ENCODE measurements at regions not wholly inside any gene's neighbourhood (a gene's known extent, or its start where the extent isn't known, plus 50 kb on each side); places are given as distances from the start of the nearest gene placed in this dataset.

DNA sequence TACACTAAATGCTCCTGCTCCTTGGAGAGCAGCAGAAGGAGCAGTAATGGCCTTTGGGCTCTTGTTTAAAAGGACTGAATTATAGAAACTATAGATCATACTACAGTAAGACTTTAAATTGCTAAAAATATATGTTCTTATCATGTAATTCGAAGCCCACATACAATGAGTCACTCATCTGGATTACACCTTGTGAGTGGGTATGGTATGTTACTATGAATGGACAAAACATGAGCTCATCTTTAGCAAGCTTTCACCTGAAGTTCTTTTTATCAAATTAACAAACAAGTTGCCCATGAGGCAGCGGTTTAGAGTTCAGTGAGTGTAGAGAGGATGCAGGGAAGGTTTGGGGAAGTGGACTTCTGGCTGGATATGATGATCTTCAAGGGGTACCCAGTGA lies 114.4 kb upstream of the CCN2 start:
- H3K36me3 Mint-ChIP-seq: no peaks in the 10 kb centered on the region
- TF ChIP-seq, protein P1, sequence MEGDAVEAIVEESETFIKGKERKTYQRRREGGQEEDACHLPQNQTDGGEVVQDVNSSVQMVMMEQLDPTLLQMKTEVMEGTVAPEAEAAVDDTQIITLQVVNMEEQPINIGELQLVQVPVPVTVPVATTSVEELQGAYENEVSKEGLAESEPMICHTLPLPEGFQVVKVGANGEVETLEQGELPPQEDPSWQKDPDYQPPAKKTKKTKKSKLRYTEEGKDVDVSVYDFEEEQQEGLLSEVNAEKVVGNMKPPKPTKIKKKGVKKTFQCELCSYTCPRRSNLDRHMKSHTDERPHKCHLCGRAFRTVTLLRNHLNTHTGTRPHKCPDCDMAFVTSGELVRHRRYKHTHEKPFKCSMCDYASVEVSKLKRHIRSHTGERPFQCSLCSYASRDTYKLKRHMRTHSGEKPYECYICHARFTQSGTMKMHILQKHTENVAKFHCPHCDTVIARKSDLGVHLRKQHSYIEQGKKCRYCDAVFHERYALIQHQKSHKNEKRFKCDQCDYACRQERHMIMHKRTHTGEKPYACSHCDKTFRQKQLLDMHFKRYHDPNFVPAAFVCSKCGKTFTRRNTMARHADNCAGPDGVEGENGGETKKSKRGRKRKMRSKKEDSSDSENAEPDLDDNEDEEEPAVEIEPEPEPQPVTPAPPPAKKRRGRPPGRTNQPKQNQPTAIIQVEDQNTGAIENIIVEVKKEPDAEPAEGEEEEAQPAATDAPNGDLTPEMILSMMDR (conservative IDR thresholded peaks at IDR 0.05): no peak
- no peak overlapping the region for H3K27ac Mint-ChIP-seq
- H3K9me3 Mint-ChIP-seq: peaks cover 12% of the 10 kb centered on the region
- no peak for DNase-seq (ENCODE audit: extremely low spot score, unreplicated experiment)
- H3K4me3 Mint-ChIP-seq: no peak overlapping the region
- no peaks in the 10 kb centered on the region for H3K27me3 Mint-ChIP-seq
- peaks cover 17% of the 10 kb centered on the region for H3K4me1 Mint-ChIP-seq (ENCODE audit: unreplicated experiment)

DNA sequence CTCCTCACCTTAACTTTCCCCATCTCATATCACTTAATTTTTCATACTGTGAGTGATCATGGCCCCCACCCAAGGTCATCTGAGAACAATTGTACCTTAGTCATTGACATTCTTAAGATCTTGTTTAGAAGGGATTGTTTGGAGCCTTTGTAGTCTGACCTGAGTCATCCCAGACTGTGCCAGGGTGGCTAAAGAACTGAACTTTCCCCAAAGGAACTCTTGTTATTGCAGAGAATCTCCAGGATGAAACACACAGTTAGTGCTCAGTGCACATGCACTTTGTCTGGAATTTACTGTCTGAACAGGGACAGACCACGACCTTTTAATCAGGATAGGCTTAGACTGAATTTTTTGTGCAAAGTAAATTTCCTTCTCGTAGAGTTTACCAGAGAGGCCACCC lies 112.6 kb upstream of the CCN2 start:
- TF ChIP-seq, protein P1 (conservative IDR thresholded peaks at IDR 0.05): no peak
- H3K4me1 Mint-ChIP-seq (ENCODE audit: unreplicated experiment): peaks cover 17% of the 10 kb centered on the region
- peaks cover 12% of the 10 kb centered on the region for H3K9me3 Mint-ChIP-seq
- no peaks in the 10 kb centered on the region for H3K27me3 Mint-ChIP-seq
- H3K27ac Mint-ChIP-seq: no peak overlapping the region
- no peaks in the 10 kb centered on the region for H3K36me3 Mint-ChIP-seq
- H3K4me3 Mint-ChIP-seq: no peak overlapping the region
- no peak for DNase-seq (ENCODE audit: extremely low spot score, unreplicated experiment)

DNA sequence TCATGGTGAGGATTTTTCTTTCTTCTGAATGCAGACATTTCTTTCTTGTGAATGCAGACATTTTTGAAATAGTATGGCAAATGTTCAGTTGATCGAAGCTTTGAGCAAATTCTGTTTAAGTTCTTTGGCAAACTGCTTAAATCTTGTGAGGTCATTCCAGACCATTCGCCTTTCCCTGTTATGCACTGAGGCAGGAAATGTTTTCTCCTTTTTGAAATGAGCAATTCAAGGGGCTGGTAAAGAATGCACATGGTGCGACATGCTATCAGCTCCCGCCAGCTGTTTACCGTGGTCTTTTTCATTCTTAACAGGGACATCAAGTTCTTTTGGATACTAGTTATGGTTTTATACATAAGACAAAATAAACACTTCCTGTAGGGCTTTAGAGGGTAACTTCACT lies 112.0 kb upstream of the CCN2 start:
- Mint-ChIP-seq H3K4me1 (ENCODE audit: unreplicated experiment) (peaks cover 17% of the 10 kb centered on the region), H3K27me3 (no peaks in the 10 kb centered on the region), H3K9me3 (peaks cover 12% of the 10 kb centered on the region), H3K36me3 (no peaks in the 10 kb centered on the region), H3K27ac (no peak overlapping the region), H3K4me3 (no peak overlapping the region)
- no peak for DNase-seq (ENCODE audit: extremely low spot score, unreplicated experiment)
- TF ChIP-seq, protein P1 (conservative IDR thresholded peaks at IDR 0.05): no peak

DNA sequence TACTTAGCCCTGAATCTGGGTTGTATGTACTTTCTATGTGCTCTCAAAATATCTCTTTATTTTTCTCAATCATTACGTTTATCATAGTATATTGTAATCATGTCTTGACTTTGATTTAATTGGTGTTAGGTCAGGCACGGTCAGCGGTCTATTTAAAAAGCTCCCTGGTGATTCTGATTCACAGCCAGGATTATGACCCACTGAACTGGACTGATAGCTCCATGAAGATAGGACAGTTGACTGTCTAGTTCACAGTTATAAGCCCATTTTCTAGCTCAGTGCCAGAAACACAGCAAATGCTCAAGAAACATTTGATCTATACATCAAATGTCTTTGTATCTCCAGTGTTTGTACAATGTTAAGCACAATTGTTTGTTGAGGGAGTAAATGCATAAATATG lies 111.5 kb upstream of the CCN2 start:
- H3K36me3 Mint-ChIP-seq: no peaks in the 10 kb centered on the region
- TF ChIP-seq, protein P1 (conservative IDR thresholded peaks at IDR 0.05): no peak
- H3K4me1 Mint-ChIP-seq (ENCODE audit: unreplicated experiment): peaks cover 17% of the 10 kb centered on the region
- H3K27ac Mint-ChIP-seq: no peak overlapping the region
- no peaks in the 10 kb centered on the region for H3K27me3 Mint-ChIP-seq
- H3K4me3 Mint-ChIP-seq: no peak overlapping the region
- DNase-seq (ENCODE audit: extremely low spot score, unreplicated experiment): no peak
- H3K9me3 Mint-ChIP-seq: peaks cover 12% of the 10 kb centered on the region

DNA sequence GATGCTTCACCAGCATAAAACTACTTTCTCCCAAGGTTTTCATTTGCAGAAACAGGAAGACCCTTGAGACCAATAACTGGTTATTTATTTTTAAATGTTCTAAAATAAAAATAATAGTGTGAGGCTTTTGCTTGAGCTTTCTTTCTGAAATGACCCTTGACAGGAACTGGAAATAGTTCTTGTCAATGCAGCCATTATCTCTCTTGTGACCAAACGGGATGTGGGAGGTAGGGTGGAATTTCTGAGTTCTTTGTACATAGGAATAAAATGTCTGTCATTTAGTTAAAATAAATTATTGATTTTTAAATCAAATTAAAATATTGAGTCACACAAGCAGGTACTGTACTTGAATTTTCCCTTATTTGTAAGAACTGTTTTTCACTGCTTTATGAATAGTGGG lies 110.2 kb upstream of the CCN2 start:
- Mint-ChIP-seq H3K4me3 (no peak overlapping the region), H3K36me3 (no peaks in the 10 kb centered on the region), H3K9me3 (peaks cover 19% of the 10 kb centered on the region), H3K27me3 (no peaks in the 10 kb centered on the region), H3K27ac (no peak overlapping the region), H3K4me1 (ENCODE audit: unreplicated experiment) (peaks cover 14% of the 10 kb centered on the region)
- TF ChIP-seq, protein P1 (conservative IDR thresholded peaks at IDR 0.05): no peak
- DNase-seq (ENCODE audit: extremely low spot score, unreplicated experiment): no peak

DNA sequence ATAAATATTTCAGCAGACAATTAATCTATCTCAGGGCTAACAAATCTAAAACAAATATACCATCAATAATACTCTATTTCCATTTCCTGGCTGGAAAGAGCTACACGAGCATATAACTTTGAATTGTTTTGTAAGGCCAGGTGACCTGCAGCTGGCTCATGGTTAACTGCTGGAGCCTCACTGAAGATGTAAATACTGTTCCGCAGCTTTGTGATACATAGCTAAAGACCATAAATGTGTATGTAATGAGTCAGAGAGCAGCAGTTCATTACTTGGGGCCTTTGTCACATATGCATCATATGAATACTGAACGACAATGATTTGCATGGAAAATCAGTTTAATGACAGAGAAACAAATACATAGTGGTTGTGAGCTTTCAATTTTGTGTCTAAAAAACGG lies 109.4 kb upstream of the CCN2 start:
- TF ChIP-seq, protein P1 (conservative IDR thresholded peaks at IDR 0.05): no peak
- Mint-ChIP-seq H3K4me3 (no peak overlapping the region), H3K4me1 (ENCODE audit: unreplicated experiment) (peaks cover 14% of the 10 kb centered on the region), H3K27me3 (no peaks in the 10 kb centered on the region), H3K27ac (no peak overlapping the region), H3K9me3 (peaks cover 14% of the 10 kb centered on the region), H3K36me3 (no peaks in the 10 kb centered on the region)
- no peak for DNase-seq (ENCODE audit: extremely low spot score, unreplicated experiment)
